ENCODE measurements at regions not wholly inside any gene's neighbourhood (a gene's known extent, or its start where the extent isn't known, plus 50 kb on each side); places are given as distances from the start of the nearest gene placed in this dataset.
"Not testable (repeated sequence)": the region's sequence is repeated elsewhere in the genome, so short reads cannot be mapped to it uniquely, and the experiment has no call there.

GRCh38 chr5:40160435-40160834, 519.3 kb upstream of the PTGER4 start:
- no peak for DNase-seq

- no peak for DNase-seq
Measured at GRCh38 chr5:40154194-40154593, 525.5 kb upstream of the PTGER4 start.

GRCh38 chr5:40150896-40151295, 528.8 kb upstream of the PTGER4 start:
- DNase-seq, result no peak

- DNase-seq, result no peak
Measured at GRCh38 chr5:40141896-40142295, 537.8 kb upstream of the PTGER4 start.

- DNase-seq, result no peak
Measured at GRCh38 chr5:40141418-40141817, 538.3 kb upstream of the PTGER4 start.

- DNase-seq, result no peak
Measured at GRCh38 chr5:40137223-40137622, 542.5 kb upstream of the PTGER4 start.

GRCh38 chr5:40134883-40135520, 544.7 kb upstream of the PTGER4 start:
- no peak for DNase-seq

GRCh38 chr5:40124367-40124766, 555.3 kb upstream of the PTGER4 start:
- DNase-seq, result no peak

- no peak for DNase-seq
Measured at GRCh38 chr5:40121236-40121635, 558.5 kb upstream of the PTGER4 start.

- DNase-seq, result no peak
Measured at GRCh38 chr5:40112875-40113274, 566.8 kb upstream of the PTGER4 start.

GRCh38 chr5:40111036-40111435, 568.7 kb upstream of the PTGER4 start:
- not testable (repeated sequence) for DNase-seq

- not testable (repeated sequence) for DNase-seq
Measured at GRCh38 chr5:40108764-40109390, 570.8 kb upstream of the PTGER4 start.

- not testable (repeated sequence) for DNase-seq
Measured at GRCh38 chr5:40107786-40108185, 571.9 kb upstream of the PTGER4 start.

GRCh38 chr5:40106847-40107246, 572.9 kb upstream of the PTGER4 start:
- DNase-seq, result no peak

GRCh38 chr5:40098313-40098712, 581.4 kb upstream of the PTGER4 start:
- no peak for DNase-seq

- no peak for DNase-seq
Measured at GRCh38 chr5:40093550-40093949, 586.2 kb upstream of the PTGER4 start.

GRCh38 chr5:40089269-40089668, 590.4 kb upstream of the PTGER4 start:
- no peak for DNase-seq

- DNase-seq, result no peak
Measured at GRCh38 chr5:40084614-40085013, 595.1 kb upstream of the PTGER4 start.

- DNase-seq, result no peak
Measured at GRCh38 chr5:40082313-40082712, 597.4 kb upstream of the PTGER4 start.

GRCh38 chr5:40080191-40080590, 599.5 kb upstream of the PTGER4 start:
- no peak for DNase-seq

- DNase-seq, result no peak
Measured at GRCh38 chr5:40078898-40079575, 600.7 kb upstream of the PTGER4 start.

- no peak for DNase-seq
Measured at GRCh38 chr5:40074826-40075225, 604.9 kb upstream of the PTGER4 start.

- no peak for DNase-seq
Measured at GRCh38 chr5:40073927-40074326, 605.8 kb upstream of the PTGER4 start.
